Mesothelial cell of epicardium (in vitro differentiated cells): ENCODE measurements at regions not wholly inside any gene's neighbourhood (a gene's known extent, or its start where the extent isn't known, plus 50 kb on each side); places are given as distances from the start of the nearest gene placed in this dataset.
A peak's percentile ranks its signal among the peaks of the same experiment; 100 is the strongest.

Experiments used
- DNase-seq, 2 experiments: peaks; one replicate each; pipeline ENCODE4 v3.0.0; 2021; ENCODE audit warnings: low spot score in 2 of 2; ENCODE audit not compliant: unreplicated experiment in 2 of 2
- H3K27ac Mint-ChIP-seq: 2 replicates; pipeline ENCODE4 v1.8.0; 2021; ENCODE audit warnings: mixed read lengths
- H3K27me3 Mint-ChIP-seq: 2 replicates; pipeline ENCODE4 v1.8.0; 2021; ENCODE audit warnings: low read depth, mixed read lengths
- H3K36me3 Mint-ChIP-seq: 2 replicates; pipeline ENCODE4 v1.8.0; 2021; ENCODE audit warnings: mixed read lengths
- H3K4me1 Mint-ChIP-seq: 2 replicates; pipeline ENCODE4 v1.8.0; 2021; ENCODE audit warnings: mixed read lengths
- H3K4me3 Mint-ChIP-seq: 2 replicates; pipeline ENCODE4 v1.8.0; 2021; ENCODE audit warnings: mild to moderate bottlenecking, moderate library complexity, mixed read lengths
- H3K9me3 Mint-ChIP-seq: 2 replicates; pipeline ENCODE4 v1.8.0; 2021; ENCODE audit warnings: mixed read lengths
- TF ChIP-seq, protein P1 (sequence below): fragments of 200-600 bp; sonication (generic); IDR thresholded peaks from one replicate; pipeline ENCODE4 v1.5.0; 2021; ENCODE audit warnings: antibody characterized with exemption; ENCODE audit not compliant: unreplicated experiment

DNA sequence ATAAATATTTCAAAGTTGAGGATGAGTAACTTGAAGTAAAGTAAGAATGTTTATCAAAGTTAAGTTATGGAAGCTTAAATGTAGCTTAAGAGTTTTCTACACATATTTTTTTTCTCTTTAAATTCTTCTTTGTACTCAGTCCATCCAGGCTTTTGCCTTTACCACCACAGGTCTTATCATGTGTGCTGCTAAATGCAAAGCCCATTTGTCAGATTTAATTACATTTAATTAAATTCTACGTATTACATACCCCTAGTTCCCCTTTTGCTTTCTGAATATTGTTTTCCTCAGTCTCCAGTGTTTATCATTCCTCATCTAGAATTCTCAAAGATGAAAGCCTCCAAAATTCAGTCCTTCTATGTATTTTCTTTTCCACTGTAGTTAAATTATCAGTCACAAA lies 1841.9 kb downstream of the EFNA5 start:
- DNase-seq = no peak
- Mint-ChIP-seq H3K9me3 (peaks cover 4% of the 10 kb centered on the region), H3K27me3 (no peaks in the 10 kb centered on the region), H3K4me1 (peaks cover 12% of the 10 kb centered on the region), H3K4me3 (no peak overlapping the region), H3K36me3 (no peaks in the 10 kb centered on the region), H3K27ac (peak overlapping the region; percentile 58)
- TF ChIP-seq, protein P1, sequence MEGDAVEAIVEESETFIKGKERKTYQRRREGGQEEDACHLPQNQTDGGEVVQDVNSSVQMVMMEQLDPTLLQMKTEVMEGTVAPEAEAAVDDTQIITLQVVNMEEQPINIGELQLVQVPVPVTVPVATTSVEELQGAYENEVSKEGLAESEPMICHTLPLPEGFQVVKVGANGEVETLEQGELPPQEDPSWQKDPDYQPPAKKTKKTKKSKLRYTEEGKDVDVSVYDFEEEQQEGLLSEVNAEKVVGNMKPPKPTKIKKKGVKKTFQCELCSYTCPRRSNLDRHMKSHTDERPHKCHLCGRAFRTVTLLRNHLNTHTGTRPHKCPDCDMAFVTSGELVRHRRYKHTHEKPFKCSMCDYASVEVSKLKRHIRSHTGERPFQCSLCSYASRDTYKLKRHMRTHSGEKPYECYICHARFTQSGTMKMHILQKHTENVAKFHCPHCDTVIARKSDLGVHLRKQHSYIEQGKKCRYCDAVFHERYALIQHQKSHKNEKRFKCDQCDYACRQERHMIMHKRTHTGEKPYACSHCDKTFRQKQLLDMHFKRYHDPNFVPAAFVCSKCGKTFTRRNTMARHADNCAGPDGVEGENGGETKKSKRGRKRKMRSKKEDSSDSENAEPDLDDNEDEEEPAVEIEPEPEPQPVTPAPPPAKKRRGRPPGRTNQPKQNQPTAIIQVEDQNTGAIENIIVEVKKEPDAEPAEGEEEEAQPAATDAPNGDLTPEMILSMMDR = no peak

DNA sequence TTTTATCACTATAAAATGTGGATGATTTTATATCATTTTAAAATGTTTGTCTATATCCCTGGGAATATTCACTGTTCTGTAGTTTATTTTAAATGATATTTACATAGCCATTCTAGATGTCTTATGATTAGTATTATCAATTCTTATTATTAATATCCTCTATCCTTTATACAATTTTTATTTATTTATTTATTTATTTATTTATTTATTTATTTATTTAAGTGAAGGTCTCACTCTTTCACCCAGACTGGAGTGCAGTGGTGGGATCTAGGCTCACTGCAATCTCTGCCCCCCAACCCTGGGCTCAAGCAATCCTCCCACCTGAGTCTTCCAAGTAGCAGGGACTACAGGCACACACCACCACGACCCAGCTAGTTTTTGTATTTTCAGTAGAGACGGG lies 1848.9 kb downstream of the EFNA5 start:
- Mint-ChIP-seq H3K27ac (no peak overlapping the region), H3K9me3 (peaks cover 11% of the 10 kb centered on the region), H3K4me3 (no peak overlapping the region), H3K4me1 (peaks cover 4% of the 10 kb centered on the region), H3K27me3 (no peaks in the 10 kb centered on the region), H3K36me3 (no peaks in the 10 kb centered on the region)
- DNase-seq = no peak
- TF ChIP-seq, protein P1 = no peak

DNA sequence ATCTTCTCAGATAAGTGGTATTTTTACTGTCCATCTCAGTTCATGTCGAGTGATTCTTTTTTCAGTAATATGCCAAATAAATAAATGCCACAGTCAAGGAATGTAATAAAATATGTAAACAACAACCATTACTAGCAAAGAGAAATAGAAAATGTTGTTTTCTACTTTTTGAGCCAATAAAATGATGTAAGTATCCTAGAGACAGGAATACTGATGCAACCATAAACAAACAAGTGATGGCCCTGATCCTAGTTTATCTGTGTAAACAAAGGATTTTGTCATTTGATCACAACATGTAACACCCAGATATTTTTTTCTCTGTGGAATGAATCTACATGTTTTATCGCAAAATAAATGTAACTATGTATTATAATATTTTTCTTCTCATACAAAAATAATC lies 1852.8 kb downstream of the EFNA5 start:
- H3K9me3 Mint-ChIP-seq = peaks cover 7% of the 10 kb centered on the region

DNA sequence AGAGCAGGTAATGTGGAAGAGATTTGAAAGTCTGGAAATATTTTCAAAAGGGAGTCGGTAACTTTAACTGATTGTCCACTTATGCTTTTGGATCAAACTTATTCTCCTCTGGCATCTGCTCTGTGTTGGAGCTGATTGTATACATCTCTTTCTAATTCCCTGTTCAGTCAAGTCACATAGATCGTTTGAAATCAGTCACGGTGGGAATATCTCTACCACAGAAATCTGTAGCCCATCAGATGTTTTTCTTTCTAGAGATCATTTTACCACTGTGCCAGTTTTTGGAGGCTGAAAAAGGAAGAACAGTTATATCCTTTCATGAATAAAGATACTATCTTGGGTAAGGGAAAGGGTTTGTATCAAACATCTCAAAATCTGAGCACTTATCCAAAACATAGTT lies 1853.3 kb downstream of the EFNA5 start:
- Mint-ChIP-seq H3K36me3 (no peaks in the 10 kb centered on the region), H3K27ac (no peak overlapping the region), H3K4me3 (no peak overlapping the region), H3K9me3 (peaks cover 7% of the 10 kb centered on the region), H3K27me3 (no peaks in the 10 kb centered on the region), H3K4me1 (no peaks in the 10 kb centered on the region)
- TF ChIP-seq, protein P1 = no peak
- no peak for DNase-seq

More for the DNA sequence above, 1852.8 kb downstream of the EFNA5 start:
- H3K4me1 Mint-ChIP-seq = no peaks in the 10 kb centered on the region
- H3K27me3 Mint-ChIP-seq = no peaks in the 10 kb centered on the region
- no peaks in the 10 kb centered on the region for H3K36me3 Mint-ChIP-seq
- TF ChIP-seq, protein P1 = no peak
- no peak overlapping the region for H3K4me3 Mint-ChIP-seq
- no peak overlapping the region for H3K27ac Mint-ChIP-seq
- no peak for DNase-seq

DNA sequence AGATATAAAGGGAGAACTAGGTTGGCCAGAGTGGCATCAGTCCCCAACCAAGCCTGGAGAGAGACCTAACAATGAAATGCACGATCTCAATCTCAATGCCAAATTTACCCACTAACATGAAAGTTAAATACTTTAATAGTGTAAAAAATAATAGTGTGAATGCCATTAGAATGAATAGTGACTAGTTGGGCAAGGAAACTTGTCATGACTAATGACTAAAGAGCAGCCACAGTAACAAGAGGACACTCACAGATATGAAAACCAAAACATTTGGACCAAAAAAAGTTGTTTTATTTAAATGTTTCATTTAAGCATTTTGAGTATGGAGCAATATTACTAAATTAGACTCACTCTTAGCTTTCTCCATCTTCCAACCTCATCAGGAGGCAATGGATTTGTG lies 1853.8 kb downstream of the EFNA5 start:
- no peak for DNase-seq
- Mint-ChIP-seq H3K36me3 (no peaks in the 10 kb centered on the region), H3K27me3 (no peaks in the 10 kb centered on the region), H3K9me3 (peaks cover 7% of the 10 kb centered on the region), H3K4me1 (no peaks in the 10 kb centered on the region), H3K4me3 (no peak overlapping the region), H3K27ac (no peak overlapping the region)
- TF ChIP-seq, protein P1 = no peak

DNA sequence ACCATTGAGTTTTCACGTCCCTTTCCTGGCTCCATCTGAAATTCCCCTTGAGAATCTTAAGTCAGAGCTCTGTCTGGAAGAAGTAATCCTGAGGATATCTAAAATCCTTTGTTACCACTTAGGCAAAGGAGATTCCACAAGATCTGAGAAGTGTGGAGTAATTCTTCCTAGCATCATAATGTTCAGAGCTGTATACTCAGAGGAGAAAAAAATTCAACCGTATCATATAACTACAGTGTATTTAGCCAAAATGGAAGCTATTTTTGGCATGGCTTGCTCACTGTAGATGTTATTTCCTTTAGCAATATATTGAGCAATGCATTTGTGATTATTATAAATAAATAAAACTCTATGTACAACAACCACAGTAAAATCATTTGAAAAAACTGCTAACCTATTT lies 1858.4 kb downstream of the EFNA5 start:
- Mint-ChIP-seq H3K4me1 (peaks cover 12% of the 10 kb centered on the region), H3K27me3 (no peaks in the 10 kb centered on the region), H3K9me3 (peaks cover 11% of the 10 kb centered on the region), H3K36me3 (no peaks in the 10 kb centered on the region), H3K4me3 (no peak overlapping the region), H3K27ac (no peak overlapping the region)
- TF ChIP-seq, protein P1 = no peak
- DNase-seq = no peak
